Breast epithelium (tissue), 4 donors: ENCODE measurements at regions not wholly inside any gene's neighbourhood (a gene's known extent, or its start where the extent isn't known, plus 50 kb on each side); places are given as distances from the start of the nearest gene placed in this dataset.

Experiments
- DNase-seq, 2 donors: peaks; one replicate each; pipeline ENCODE4 v3.0.0-alpha.2; 2019; ENCODE audit warnings: low spot score in 2 of 2
- H3K27ac ChIP-seq, 2 donors: fragments of 200-600 bp; sonication (generic) in 1 of 2; one replicate each; pipeline ENCODE4 v1.5.1; 2016 to 2019; ENCODE audit warnings: mild to moderate bottlenecking in 1 of 2
- H3K27me3 ChIP-seq, 2 donors: fragments of 200-600 bp; sonication (generic) in 1 of 2; one replicate each; pipeline versions ENCODE4 v1.5.1 to v1.6.0; 2017 to 2019; ENCODE audit warnings: control low read depth in 1 of 2, mild to moderate bottlenecking in 1 of 2
- H3K36me3 ChIP-seq: fragments of 200-600 bp; one replicate; pipeline ENCODE4 v1.5.1; 2019
- H3K4me1 ChIP-seq, 2 donors: fragments of 200-600 bp; sonication (generic); one replicate each; pipeline ENCODE4 v1.5.1; 2016 to 2019; ENCODE audit warnings: control low read depth in 1 of 2
- H3K4me3 ChIP-seq, 3 donors: fragments of 200-600 bp; sonication (generic); 1 replicate in 2 of 3; 2 replicates in 1 of 3; pipeline ENCODE4 v1.5.1; 2016 to 2019; ENCODE audit warnings: mild to moderate bottlenecking in 3 of 3, moderate library complexity in 2 of 3
- H3K9me3 ChIP-seq, 2 donors: fragments of 200-600 bp; sonication (generic) in 1 of 2; one replicate each; pipeline ENCODE4 v1.5.1; 2016 to 2019; ENCODE audit warnings: control low read depth in 1 of 2
- CTCF ChIP-seq, 3 donors: fragments of 450-650 bp; IDR thresholded peaks; one replicate each; pipeline ENCODE4 v1.5.1; 2016 to 2017; ENCODE audit warnings: antibody characterized with exemption in 3 of 3, mild to moderate bottlenecking in 3 of 3, moderate library complexity in 3 of 3
- POLR2A ChIP-seq: fragments of 450-650 bp; IDR thresholded peaks from one replicate; pipeline ENCODE4 v1.6.1; 2016; ENCODE audit warnings: antibody characterized with exemption, mild to moderate bottlenecking, moderate library complexity
- POLR2AphosphoS5 ChIP-seq, 3 donors: sonication (generic); formaldehyde crosslinking; IDR thresholded peaks; one replicate each; pipeline ENCODE4 v1.6.1; 2017; ENCODE audit warnings: antibody characterized with exemption in 3 of 3
- intact Hi-C: fragments of 100-400 bp; cut with DNase I; formaldehyde crosslinking; loops from one replicate; pipeline ENCODE4 v1.15.1; 2023; ENCODE audit warnings: low total_unique reads

- H3K27ac ChIP-seq = no peak overlapping the region
- H3K4me1 ChIP-seq = no peaks in the 10 kb centered on the region
- H3K36me3 ChIP-seq = no peaks in the 10 kb centered on the region
- no peak for TF ChIP-seq POLR2A
- TF ChIP-seq CTCF (IDR thresholded peaks at IDR 0.05) = no peak
- TF ChIP-seq POLR2AphosphoS5 (IDR thresholded peaks at IDR 0.05) = no peak
- no peak for DNase-seq
- H3K4me3 ChIP-seq = no peak overlapping the region
- no peaks in the 10 kb centered on the region for H3K9me3 ChIP-seq
- intact Hi-C loops = no loop called here
- H3K27me3 ChIP-seq = no peaks in the 10 kb centered on the region
Measured at GRCh38 chr2:240293557-240294461, 141.7 kb upstream of the GPC1 start.

GRCh38 chr2:240294514-240294913, 140.9 kb upstream of the GPC1 start:
- no peak overlapping the region for H3K27ac ChIP-seq
- intact Hi-C loops = no loop called here
- H3K9me3 ChIP-seq = no peaks in the 10 kb centered on the region
- TF ChIP-seq POLR2A (no peak), CTCF (IDR thresholded peaks at IDR 0.05) (no peak), POLR2AphosphoS5 (IDR thresholded peaks at IDR 0.05) (no peak)
- no peaks in the 10 kb centered on the region for H3K27me3 ChIP-seq
- no peaks in the 10 kb centered on the region for H3K4me1 ChIP-seq
- no peak overlapping the region for H3K4me3 ChIP-seq
- no peak for DNase-seq
- no peaks in the 10 kb centered on the region for H3K36me3 ChIP-seq

GRCh38 chr2:240295256-240296103, 140.0 kb upstream of the GPC1 start:
- no peaks in the 10 kb centered on the region for H3K27me3 ChIP-seq
- no peaks in the 10 kb centered on the region for H3K36me3 ChIP-seq
- no peak overlapping the region for H3K4me3 ChIP-seq
- no peaks in the 10 kb centered on the region for H3K9me3 ChIP-seq
- H3K27ac ChIP-seq = no peak overlapping the region
- no peak for DNase-seq
- no peak for TF ChIP-seq POLR2AphosphoS5 (IDR thresholded peaks at IDR 0.05)
- TF ChIP-seq POLR2A = no peak
- TF ChIP-seq CTCF (IDR thresholded peaks at IDR 0.05) = no peak
- H3K4me1 ChIP-seq = no peaks in the 10 kb centered on the region
- intact Hi-C loops = loop anchor here (5.0 kb wide), 1 partner anchor 438 kb away; no protein-coding TSS in a partner anchor

GRCh38 chr2:240296104-240296406, 139.4 kb upstream of the GPC1 start:
- Histone ChIP-seq H3K4me1 (no peaks in the 10 kb centered on the region), H3K27ac (no peak overlapping the region), H3K4me3 (no peak overlapping the region), H3K9me3 (no peaks in the 10 kb centered on the region), H3K27me3 (no peaks in the 10 kb centered on the region), H3K36me3 (no peaks in the 10 kb centered on the region)
- TF ChIP-seq POLR2A (no peak), POLR2AphosphoS5 (IDR thresholded peaks at IDR 0.05) (no peak), CTCF (IDR thresholded peaks at IDR 0.05) (no peak)
- intact Hi-C loops = loop anchor here (5.0 kb wide), 1 partner anchor 439 kb away; no protein-coding TSS in a partner anchor
- DNase-seq = peak in 1 of 2 donors; percentile 46
